PC-9 (cell line): ENCODE measurements at regions not wholly inside any gene's neighbourhood (a gene's known extent, or its start where the extent isn't known, plus 50 kb on each side); places are given as distances from the start of the nearest gene placed in this dataset.

ENCODE experiments used
- BruUV-seq: library from RNA; stranded (reverse); fragments of 400-500 nt; replicated peaks from 2 replicates; lab custom pipeline; 2021; lab: Mats Ljungman, UMichigan
- CTCF ChIA-PET: fragments of 300-600 bp; sonication (Branson Sonifier 250); formaldehyde crosslinking; loops from one replicate; lab custom pipeline; 2022; ENCODE audit warnings: antibody characterized with exemption; lab: Charles Lee
- POLR2A ChIA-PET: fragments of 300-600 bp; sonication (Branson Sonifier 250); formaldehyde crosslinking; loops from one replicate; lab custom pipeline; 2022; ENCODE audit warnings: antibody characterized with exemption; ENCODE audit not compliant: unreplicated experiment; lab: Charles Lee
- DNase-seq, 2 experiments: peaks; one replicate each; pipeline versions ENCODE4 v3.0.0 to v3.0.0-alpha.2; 2015 to 2022; ENCODE audit warnings: mixed read lengths in 1 of 2
- H2AFZ ChIP-seq: fragments of 200-600 bp; sonication (generic); 2 replicates; pipeline ENCODE4 v1.8.1; 2017; ENCODE audit warnings: antibody characterized with exemption
- H3F3A ChIP-seq: fragments of 200-600 bp; sonication (generic); 2 replicates; pipeline ENCODE4 v1.8.1; 2017; ENCODE audit warnings: antibody characterized with exemption, mild to moderate bottlenecking, low read depth; ENCODE audit not compliant: insufficient read depth
- H3K27ac ChIP-seq: fragments of 200-600 bp; sonication (generic); 2 replicates; pipeline ENCODE4 v1.6.1; 2016; ENCODE audit warnings: mixed run types
- H3K27me3 ChIP-seq: fragments of 200-600 bp; sonication (generic); 2 replicates; pipeline ENCODE4 v1.6.1; 2016; ENCODE audit warnings: low read depth, mixed run types; ENCODE audit not compliant: insufficient read depth
- H3K36me3 ChIP-seq: fragments of 200-600 bp; sonication (generic); 2 replicates; pipeline ENCODE4 v1.6.1; 2016; ENCODE audit warnings: low read depth, mixed run types
- H3K4me1 ChIP-seq: fragments of 200-600 bp; sonication (generic); replicated peaks from 2 replicates; pipeline ENCODE4 v1.6.1; 2016; ENCODE audit warnings: mixed run types; ENCODE audit not compliant: insufficient read depth
- H3K4me2 ChIP-seq: fragments of 200-600 bp; sonication (generic); 2 replicates; pipeline ENCODE4 v1.6.1; 2017; ENCODE audit warnings: mixed run types
- H3K4me3 ChIP-seq: fragments of 200-600 bp; sonication (generic); 2 replicates; pipeline ENCODE4 v1.6.1; 2016; ENCODE audit warnings: mixed run types
- H3K79me2 ChIP-seq: fragments of 200-600 bp; sonication (generic); 2 replicates; pipeline ENCODE4 v1.6.1; 2017; ENCODE audit warnings: low read depth, mixed run types
- H3K9me2 ChIP-seq: fragments of 200-600 bp; sonication (generic); 2 replicates; pipeline ENCODE4 v1.8.1; 2017; ENCODE audit warnings: mild to moderate bottlenecking; ENCODE audit not compliant: insufficient read depth
- H3K9me3 ChIP-seq: fragments of 200-600 bp; sonication (generic); 2 replicates; pipeline ENCODE4 v1.8.1; 2016; ENCODE audit warnings: low read depth; ENCODE audit not compliant: insufficient read depth
- H4K20me1 ChIP-seq: fragments of 200-600 bp; sonication (generic); 2 replicates; pipeline ENCODE4 v1.8.1; 2017; ENCODE audit not compliant: insufficient read depth
- EZH2 ChIP-seq: fragments of 200-600 bp; sonication (generic); IDR thresholded peaks from 2 replicates; pipeline ENCODE4 v1.8.0; 2017; ENCODE audit warnings: antibody characterized with exemption, low read depth
- intact Hi-C: fragments of 100-400 bp; cut with micrococcal nuclease; formaldehyde crosslinking; loops from one replicate; pipeline ENCODE4 v1.10.0; 2022; ENCODE audit not compliant: unreplicated experiment
- TF ChIP-seq, protein P1 (sequence below): fragments of 200-600 bp; sonication (generic); conservative IDR thresholded peaks from 2 replicates; pipeline ENCODE4 v1.6.1; 2017; ENCODE audit warnings: mixed run types, antibody characterized with exemption, mild to moderate bottlenecking, moderate library complexity

DNA sequence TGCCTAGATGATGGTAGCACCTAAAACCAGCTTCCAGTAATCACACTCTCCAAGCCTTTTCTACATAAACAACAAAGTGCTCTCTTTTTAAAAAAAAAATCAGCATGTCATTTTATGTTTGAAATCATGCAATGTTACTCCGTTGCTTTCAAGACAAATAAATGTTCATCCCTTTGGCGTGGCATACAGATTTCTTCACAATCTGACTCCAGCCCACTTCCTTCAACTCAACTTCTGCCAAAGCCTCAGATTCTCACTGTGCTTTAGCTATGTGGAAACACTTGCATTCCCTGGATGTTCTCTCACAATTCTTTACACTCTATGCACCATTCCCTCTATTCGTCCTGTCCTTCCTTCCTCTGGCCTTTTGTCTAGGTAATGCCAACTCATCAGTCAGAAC lies 206.3 kb upstream of the BLID start:
- no TSS peak for BruUV-seq
- no peak for TF ChIP-seq EZH2
- TF ChIP-seq, protein P1, sequence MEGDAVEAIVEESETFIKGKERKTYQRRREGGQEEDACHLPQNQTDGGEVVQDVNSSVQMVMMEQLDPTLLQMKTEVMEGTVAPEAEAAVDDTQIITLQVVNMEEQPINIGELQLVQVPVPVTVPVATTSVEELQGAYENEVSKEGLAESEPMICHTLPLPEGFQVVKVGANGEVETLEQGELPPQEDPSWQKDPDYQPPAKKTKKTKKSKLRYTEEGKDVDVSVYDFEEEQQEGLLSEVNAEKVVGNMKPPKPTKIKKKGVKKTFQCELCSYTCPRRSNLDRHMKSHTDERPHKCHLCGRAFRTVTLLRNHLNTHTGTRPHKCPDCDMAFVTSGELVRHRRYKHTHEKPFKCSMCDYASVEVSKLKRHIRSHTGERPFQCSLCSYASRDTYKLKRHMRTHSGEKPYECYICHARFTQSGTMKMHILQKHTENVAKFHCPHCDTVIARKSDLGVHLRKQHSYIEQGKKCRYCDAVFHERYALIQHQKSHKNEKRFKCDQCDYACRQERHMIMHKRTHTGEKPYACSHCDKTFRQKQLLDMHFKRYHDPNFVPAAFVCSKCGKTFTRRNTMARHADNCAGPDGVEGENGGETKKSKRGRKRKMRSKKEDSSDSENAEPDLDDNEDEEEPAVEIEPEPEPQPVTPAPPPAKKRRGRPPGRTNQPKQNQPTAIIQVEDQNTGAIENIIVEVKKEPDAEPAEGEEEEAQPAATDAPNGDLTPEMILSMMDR: no peak
- DNase-seq: no peak

DNA sequence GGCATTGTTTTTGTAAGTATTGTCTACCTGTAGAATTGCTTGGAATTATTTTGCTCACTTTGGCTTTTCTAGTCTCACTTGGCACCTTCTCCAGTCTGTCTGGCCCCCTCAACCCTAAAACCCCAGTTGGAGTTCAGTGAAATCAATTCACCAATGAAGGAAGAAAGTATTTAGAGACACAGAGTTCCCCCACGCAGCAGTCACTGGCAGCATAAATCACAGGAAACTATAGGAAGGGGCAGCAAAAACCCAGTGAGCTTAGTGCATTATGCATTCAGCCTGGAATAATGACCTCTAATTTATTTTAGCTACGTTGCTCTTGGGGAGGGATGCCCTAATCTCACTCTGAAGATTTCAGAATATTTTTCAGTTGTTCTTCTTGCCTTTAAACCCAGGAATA lies 204.7 kb upstream of the BLID start:
- no peaks in the 10 kb centered on the region for H3K36me3 ChIP-seq
- DNase-seq: no peak
- intact Hi-C loops: no loop called here
- ChIA-PET POLR2A (no interaction called here), CTCF (no interaction called here)
- 0 out of 2 replicates have a peak, but pooled peaks cover 3% of the 10 kb centered on the region for H3K9me2 ChIP-seq
- H3K9me3 ChIP-seq: no peaks in the 10 kb centered on the region
- no peaks in the 10 kb centered on the region for H4K20me1 ChIP-seq
- H3K4me3 ChIP-seq: no peak overlapping the region
- no peaks in the 10 kb centered on the region for H3K27me3 ChIP-seq
- no peaks in the 10 kb centered on the region for H3K79me2 ChIP-seq
- no peaks in the 10 kb centered on the region for H3K4me1 ChIP-seq
- H3K4me2 ChIP-seq: no peak overlapping the region
- 0 out of 2 replicates have a peak overlapping the region, but pooled peaks have one; percentile 12 for H2AFZ ChIP-seq
- BruUV-seq: no TSS peak
- TF ChIP-seq, protein P1: no peak
- no peak for TF ChIP-seq EZH2
- no peak overlapping the region for H3K27ac ChIP-seq
- H3F3A ChIP-seq: no peaks in the 10 kb centered on the region

More for the DNA sequence above, 206.3 kb upstream of the BLID start:
- H3K4me2 ChIP-seq: no peak overlapping the region
- no peak overlapping the region for H3K27ac ChIP-seq
- H3K4me1 ChIP-seq: no peaks in the 10 kb centered on the region
- no peaks in the 10 kb centered on the region for H4K20me1 ChIP-seq
- H3F3A ChIP-seq: no peaks in the 10 kb centered on the region
- H3K4me3 ChIP-seq: no peak overlapping the region
- 0 out of 2 replicates have a peak, but pooled peaks cover 3% of the 10 kb centered on the region for H3K9me2 ChIP-seq
- no peaks in the 10 kb centered on the region for H3K36me3 ChIP-seq
- H3K79me2 ChIP-seq: no peaks in the 10 kb centered on the region
- intact Hi-C loops: no loop called here
- no peaks in the 10 kb centered on the region for H3K9me3 ChIP-seq
- CTCF ChIA-PET: no interaction called here
- H2AFZ ChIP-seq: no peak overlapping the region
- H3K27me3 ChIP-seq: no peaks in the 10 kb centered on the region
- POLR2A ChIA-PET: no interaction called here

- Histone ChIP-seq H3K4me1 (no peaks in the 10 kb centered on the region), H3K36me3 (no peaks in the 10 kb centered on the region), H3K9me2 (0 out of 2 replicates have a peak, but pooled peaks cover 3% of the 10 kb centered on the region), H3K79me2 (no peaks in the 10 kb centered on the region), H3K27me3 (no peaks in the 10 kb centered on the region), H3K4me3 (no peak overlapping the region), H3F3A (no peaks in the 10 kb centered on the region), H3K4me2 (no peak overlapping the region), H4K20me1 (no peaks in the 10 kb centered on the region), H2AFZ (0 out of 2 replicates have a peak overlapping the region, but pooled peaks have one; percentile 12), H3K27ac (no peak overlapping the region), H3K9me3 (no peaks in the 10 kb centered on the region)
- no peak for DNase-seq
- intact Hi-C loops: no loop called here
- TF ChIP-seq, protein P1: no peak
- no peak for TF ChIP-seq EZH2
- no TSS peak for BruUV-seq
- POLR2A ChIA-PET: no interaction called here
- CTCF ChIA-PET: no interaction called here
Observed at GRCh38 chr11:122319691-122320620, 203.9 kb upstream of the BLID start.
